HG02642 (cell line): ENCODE measurements at regions not wholly inside any gene's neighbourhood (a gene's known extent, or its start where the extent isn't known, plus 50 kb on each side); places are given as distances from the start of the nearest gene placed in this dataset.
"Not testable (repeated sequence)": the region's sequence is repeated elsewhere in the genome, so short reads cannot be mapped to it uniquely, and the experiment has no call there.

Experiments used
- ATAC-seq: cut with Tn5 transposase; IDR thresholded peaks from one replicate; pipeline ENCODE4 v1.9.1; 2021; ENCODE audit warnings: mild to moderate bottlenecking; ENCODE audit not compliant: unreplicated experiment, poor library complexity

DNA sequence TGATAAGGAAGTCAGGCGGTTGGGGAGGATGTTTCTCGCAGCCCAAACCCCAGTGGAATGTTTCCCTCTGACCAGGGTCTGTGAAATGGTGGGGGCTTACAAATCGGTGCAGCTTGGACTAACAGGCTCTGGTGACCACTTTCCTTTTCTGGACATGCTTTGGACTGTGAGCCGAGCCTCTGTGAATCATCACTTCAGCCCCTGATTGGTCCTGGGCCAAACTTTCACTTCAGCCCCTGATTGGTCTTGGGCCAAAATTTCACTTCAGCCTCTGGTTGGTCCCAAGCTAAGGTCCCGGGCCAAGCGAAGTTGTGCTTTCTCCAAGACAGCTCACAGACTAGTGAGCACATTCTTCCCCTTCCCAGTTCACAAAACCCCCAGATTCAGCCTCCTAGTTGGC is 223.7 kb upstream of the ANKRD20A1 start:
- not testable (repeated sequence) for ATAC-seq

DNA sequence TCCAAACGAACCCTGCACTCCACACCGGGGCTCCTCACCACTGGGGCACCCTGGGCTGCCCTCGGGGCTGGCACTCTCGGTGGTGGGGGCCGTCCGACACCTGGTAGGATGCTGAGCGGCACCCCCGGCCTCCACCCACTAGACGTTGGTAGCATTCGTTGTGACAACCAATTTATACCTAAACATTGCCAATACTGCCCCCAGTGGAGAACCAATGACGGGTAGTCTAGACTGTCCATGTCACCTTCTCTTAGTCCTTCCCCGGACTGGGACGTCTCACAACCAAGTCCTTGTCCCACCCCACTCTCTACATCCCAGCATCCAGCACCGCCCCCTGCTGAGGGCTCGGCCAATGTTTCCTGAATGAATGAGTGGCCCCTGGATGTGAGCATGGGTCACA is 246.8 kb upstream of the ANKRD20A1 start:
- not testable (repeated sequence) for ATAC-seq

DNA sequence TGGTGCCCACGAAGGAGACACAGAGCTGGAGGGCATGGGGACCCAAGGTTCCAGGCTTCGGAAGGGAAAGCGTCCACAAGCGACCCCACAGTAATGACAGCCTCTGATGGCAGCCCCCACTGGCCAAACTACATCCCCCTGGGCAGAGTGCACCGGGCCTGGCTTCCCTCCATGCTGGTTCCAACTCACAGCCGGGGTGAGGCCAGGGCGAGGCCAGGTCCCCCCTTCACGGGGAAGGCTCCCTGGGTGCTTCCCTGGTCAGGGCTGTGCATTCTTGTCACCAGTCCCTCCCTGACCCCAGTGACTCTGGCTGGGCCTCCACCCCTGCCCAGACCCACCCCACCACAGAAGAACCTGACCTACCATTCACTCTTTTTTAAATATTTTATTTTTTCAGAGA is 248.9 kb upstream of the ANKRD20A1 start:
- not testable (repeated sequence) for ATAC-seq

DNA sequence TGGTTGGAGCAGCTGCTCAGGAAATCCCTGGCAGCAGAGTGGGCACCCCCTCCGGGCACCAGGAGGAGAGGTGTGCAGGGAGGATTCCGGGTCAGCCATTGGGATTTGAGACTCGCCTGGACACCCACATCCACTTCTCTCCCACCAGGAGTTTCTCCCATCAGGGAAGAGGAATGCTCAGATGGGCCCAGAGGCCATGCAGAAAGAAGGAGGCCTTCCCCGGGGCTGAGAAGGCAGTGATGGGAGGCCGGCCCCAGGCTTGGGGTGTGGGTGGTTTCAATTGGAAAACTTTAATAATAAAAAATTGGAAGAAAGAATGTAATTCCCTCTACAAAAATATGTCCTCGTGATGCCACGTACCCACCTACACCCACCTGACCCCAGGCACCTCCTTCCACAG is 249.3 kb upstream of the ANKRD20A1 start:
- not testable (repeated sequence) for ATAC-seq

DNA sequence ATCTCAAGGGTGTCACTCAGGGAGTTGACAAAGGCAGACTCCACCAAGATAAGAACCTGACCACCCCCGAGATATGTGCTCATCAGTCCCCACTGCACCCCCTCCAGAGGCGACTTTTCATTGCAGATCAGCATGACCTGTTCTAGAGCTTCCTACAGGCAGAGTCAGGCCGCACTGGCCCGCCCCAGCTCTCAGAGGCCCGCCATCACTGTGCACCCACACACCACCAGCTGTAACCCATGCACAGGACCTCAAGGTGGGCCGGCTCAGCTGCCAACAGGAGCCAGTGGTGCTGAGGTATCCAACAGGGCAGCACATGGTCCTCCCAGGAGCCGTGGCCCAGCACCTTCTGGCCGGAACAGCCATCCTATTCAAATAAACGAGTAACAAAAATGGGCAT is 253.6 kb upstream of the ANKRD20A1 start:
- not testable (repeated sequence) for ATAC-seq

DNA sequence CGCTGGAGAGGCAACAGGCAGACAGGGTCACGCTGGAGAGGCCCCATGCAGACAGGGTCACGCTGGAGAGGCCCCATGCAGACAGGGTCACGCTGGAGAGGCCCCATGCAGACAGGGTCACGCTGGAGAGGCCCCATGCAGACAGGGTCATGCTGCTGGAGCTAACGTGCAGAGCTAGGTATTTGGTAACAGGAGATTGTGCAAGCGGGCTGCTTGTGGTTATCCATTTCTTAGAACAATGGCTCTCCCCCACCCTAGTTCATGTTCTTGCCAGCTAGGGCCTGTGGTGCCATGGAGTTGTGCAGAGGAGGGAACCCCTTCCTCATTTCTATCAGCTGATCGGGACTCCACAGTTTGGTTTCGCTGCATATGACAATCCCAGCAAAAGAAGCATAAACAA is 255.1 kb upstream of the ANKRD20A1 start:
- not testable (repeated sequence) for ATAC-seq

DNA sequence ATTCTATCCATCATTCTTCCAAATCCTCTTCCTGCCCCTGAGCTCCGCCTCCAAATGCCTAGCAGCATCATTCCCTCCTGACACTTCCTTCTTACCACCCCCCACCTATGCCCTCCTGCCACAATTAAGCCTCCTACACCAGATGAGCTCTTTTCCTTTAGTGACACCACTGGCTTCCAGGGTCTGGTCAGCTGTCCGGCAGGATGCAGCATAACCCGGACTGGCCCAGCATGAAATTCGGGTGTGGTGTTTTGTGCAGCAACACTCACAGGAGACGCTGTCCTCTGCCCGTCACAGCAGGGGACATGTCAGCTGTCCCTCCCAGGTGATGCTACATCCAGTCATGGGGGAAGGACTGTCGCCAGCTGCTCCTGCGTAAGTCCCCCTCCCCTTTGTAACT is 266.3 kb upstream of the ANKRD20A1 start:
- ATAC-seq: not testable (repeated sequence)

DNA sequence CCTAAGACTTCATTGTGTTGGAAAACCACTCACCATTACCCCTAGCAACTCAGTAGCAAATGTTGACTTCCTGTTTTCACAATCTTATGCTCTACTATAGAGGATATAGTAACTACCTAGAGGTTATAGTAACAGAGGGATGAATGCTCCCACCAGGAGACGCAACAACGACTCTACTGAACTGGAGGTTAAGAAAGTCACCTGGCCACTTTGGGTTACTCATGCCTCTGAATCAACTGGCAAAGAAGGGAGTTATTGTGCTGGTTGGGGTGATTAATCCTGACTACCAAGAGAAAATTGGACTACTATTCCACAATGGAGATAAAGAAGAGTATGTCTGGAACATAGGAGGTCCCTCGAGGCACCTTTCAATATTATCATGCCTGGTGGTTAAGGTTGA is 302.9 kb upstream of the ANKRD20A1 start:
- ATAC-seq: not testable (repeated sequence)

DNA sequence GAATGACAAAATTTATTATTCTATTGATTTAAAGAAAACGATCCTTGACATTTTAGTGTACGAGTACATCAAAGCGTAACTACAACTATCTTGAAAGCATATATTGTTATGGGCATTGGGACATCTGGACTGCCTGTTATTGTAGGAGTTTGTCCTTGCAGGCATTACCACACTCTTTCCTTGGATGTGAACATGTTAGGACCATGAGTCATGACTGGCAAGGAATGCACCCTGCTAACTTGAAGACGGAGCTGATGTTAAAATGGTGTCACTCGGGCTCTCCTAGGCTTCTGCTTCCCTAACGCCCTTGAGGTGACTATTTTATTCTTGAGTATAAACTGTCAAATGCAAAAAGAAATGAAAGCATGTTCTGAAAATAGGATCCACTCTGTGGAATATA is 308.7 kb upstream of the ANKRD20A1 start:
- ATAC-seq: not testable (repeated sequence)

DNA sequence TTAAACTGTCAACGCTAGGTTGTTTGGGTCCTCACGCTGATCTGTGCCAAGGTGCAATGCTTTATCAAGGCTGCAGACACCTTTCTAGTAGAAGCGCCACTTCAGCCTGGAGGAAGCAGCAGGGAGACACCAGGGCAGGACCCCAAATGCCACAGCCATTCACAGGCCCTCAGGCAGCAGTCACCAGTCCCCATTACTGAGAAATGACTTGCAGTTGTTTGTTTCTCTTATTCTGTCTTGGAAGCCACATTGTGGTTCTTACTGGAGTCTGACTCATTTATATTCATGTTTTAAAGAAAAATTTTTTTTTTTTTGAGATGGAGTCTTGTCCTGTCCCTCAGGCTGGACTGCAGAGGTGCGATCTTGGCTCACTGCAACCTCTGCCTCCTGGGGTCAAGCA is 328.9 kb upstream of the ANKRD20A1 start:
- ATAC-seq: not testable (repeated sequence)

DNA sequence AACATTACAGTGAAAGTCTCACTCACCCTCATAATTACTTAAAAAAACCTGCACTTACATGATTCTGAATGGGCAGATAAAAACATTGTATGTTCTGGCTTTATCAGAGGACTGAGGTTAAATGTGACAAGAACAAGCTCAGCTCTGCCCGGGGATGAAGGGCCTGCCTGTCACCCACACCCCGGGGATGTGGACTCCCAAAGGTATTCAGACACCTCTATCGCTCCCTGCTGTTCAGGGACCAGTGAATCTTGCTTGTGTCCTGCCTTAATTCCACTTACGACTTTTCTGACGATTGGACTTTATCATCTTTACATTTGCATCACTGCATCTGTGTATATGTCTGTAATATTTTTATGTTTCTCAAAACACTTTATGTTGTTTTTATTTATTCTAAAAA is 341.8 kb upstream of the ANKRD20A1 start:
- not testable (repeated sequence) for ATAC-seq

DNA sequence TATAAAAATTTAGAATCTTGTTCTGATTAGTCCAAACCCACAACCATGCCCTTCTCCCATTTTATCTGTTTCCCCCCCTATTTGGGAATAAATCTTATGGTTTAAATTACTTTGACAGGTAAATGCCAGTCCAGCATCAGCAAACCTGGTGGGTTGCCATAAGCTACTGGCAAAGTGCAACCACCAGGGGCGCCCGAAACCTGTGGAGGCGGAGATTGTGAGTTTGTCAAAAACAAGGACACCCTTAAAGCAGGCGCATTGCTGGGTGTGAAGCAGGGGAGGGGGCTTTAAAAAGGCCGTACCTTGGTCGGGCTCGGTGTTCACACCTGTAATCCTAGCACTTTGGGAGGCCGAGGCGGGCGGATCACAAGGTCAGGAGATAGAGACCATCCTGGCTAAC is 344.1 kb upstream of the ANKRD20A1 start:
- ATAC-seq: not testable (repeated sequence)

DNA sequence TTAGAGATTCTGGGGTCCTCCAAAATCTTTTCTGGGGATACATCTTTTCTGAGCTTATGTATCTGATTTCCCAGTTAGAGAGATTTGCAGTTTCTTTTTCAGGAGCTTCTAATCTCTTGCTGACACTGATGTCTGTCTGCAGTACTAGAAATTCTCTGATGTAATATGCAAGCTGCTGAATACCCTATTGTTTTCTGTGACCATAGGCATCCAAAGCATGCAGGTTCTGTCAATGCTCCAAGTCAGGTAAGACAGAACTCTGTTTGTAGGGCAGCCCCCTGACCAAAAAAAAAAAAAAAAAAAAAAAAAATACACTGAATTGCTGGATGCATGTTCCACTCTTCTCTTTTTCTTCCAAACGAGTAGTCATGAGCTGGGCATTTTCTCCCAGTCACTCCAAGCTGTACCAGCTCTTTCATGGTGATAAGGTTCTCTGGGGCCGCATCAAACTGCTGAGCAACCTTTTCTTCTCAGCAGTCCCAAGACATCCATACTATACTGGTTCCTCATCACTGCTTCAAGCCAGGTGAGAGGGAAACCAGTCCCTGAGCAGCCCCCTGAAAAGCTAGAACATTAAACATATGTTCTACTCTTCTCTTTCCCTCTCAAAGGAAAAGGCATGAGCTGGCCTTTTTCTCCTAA is 354.9 kb upstream of the ANKRD20A1 start:
- not testable (repeated sequence) for ATAC-seq

DNA sequence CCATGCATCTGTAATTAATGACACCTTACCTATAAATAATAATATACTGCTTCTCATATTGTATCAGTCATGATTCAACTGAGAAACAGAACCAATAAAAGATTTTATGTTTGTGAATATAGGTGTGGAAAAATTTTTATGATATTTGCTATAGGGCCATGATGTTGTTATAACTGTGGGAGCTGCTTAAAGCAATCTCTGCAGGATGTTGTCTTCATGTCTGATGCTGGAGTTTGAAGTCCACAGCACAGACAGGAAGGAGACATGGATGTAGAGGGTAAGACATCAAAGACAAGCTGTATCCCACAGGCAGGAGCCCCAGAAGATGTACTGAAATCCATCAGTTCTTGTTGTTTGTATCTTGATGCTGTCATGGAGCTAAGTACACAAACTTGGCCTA is 366.7 kb upstream of the ANKRD20A1 start:
- not testable (repeated sequence) for ATAC-seq

DNA sequence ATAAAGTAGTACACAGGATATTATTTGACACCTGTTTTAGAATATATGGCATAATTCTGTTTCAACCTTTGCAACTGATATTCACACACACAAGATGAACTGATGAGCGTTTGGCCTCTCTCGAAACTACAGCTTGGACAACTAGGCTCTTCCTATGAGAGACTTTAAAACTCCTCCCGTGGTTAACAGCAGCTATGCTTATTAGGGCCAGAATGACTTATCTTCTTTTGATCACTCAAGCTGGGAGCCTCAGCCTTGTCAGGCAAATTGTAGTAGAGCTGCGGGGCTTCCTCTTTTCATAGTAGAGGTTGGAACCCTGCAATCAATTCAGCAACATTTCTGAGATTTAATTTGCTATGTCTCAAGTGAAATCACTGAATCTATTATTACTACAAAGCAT is 381.3 kb upstream of the ANKRD20A1 start:
- ATAC-seq: not testable (repeated sequence)

DNA sequence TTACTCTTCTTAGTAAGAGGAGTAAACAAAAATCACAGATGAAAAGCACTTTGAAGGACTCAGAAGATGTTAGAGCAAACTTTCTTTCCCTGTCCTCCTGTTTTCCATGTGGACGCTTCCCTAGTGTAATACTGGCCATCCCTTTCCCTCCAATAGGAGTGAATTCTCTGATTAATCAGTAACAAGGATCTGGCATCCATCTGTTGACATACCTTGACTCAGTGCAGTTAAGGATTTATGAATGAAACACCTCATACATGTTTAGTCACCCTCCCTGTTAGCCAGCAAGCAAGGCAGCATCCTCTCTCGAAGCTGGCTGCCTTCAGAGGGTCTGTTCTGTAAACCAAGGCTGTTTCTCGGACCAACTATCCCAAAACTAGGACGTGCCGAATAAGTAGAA is 388.0 kb upstream of the ANKRD20A1 start:
- not testable (repeated sequence) for ATAC-seq

DNA sequence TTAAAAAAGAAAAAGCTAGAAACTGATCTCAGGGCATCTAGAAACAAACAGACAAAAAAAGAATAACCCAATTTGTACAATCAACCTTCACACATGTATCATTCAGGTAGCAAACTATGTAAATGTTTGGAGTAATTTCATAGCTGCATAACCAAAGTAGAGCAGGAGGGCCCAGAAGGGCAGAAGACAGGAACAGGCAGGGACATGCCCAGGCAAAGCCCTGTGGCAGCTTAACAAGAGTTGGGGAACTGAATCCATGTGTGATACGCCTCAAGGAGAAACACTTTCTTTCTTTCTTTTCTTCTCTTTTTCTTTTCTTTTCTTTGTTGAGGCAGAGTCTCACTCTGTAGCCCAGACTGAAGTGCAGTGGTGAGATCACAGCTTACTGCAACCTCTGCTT is 390.4 kb upstream of the ANKRD20A1 start:
- ATAC-seq: peak; percentile 62

DNA sequence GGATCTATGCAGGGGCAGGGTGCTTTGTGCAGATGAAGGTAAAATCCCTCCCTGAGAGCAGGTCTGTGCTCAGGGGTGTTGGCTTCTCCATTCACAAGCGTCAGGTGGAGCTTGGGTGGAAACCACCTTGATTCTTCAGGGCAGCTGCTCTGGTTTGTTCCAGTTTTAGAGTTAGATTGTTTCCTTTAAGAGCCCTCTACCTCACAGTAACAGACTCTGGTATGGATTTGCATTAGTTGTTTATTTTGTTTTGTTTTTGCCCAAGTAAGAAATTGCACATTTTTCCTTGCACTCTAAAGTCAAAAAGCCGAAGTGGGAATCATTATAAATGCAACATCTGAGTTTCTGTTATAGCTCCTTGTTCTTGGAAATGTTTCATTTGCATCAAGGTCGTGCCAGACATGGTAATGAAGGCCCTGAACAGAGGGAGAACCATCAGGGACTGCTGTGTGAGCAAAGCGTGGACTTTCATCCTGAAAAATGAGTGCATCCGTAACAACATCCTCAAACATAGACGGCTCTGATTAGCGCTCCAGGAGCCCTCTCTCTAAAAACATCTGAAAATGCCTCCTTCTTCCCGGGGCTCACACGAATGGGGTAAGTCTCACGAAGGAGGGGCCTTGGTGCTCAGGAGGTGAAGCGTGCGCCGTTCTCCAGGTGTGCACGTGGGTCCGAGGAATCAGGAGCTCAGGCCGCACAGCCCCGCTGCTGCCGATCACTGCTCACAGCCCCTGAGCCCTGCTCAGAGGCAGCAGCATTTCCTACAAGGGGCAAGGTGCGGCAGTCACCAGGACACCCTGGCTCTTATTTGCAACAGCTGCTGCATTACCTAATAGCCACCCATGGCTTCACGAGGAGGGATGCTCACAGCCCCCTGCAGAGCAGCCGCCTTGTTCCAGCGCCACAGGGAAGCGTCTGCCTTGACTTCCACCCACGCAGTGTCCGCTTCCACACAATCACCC is 396.7 kb upstream of the ANKRD20A1 start:
- not testable (repeated sequence) for ATAC-seq

DNA sequence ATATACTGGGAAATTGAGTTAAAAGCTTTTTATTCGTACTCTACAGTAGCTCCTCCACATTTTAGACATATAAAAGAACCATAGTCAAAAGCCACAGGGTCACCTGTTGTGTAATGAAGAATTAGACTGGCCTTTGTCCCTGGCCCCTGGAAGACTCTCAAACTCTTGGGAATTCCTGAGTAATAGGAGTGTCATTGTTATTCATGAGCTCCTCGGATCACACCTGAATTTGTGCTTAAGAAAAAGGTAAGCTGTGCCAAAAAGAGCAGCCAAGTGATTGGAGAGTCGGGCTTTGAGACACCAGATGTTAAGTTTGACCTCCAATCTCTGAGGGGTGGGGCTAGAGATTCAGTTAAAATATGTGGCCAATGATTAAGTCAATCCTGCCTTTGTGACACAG is 405.8 kb upstream of the ANKRD20A1 start:
- not testable (repeated sequence) for ATAC-seq

DNA sequence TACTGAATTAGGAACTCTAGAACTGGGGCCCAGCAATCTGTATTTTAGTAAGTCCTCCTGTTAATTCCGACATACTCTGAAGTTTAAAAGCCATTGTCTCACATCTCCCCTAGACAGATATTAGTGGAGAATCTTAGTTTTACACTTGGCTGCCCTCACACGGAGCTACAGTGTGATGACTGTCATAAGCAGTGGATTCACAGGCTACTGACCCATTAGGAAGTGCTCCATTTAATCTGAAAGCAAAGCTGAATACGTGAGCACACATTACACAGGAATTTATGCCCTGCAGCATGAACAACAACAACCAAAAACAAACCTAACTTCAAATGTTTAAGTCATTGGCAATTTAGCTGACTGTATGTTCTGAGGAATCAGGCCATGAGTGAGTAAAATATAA is 416.4 kb upstream of the ANKRD20A1 start:
- not testable (repeated sequence) for ATAC-seq

DNA sequence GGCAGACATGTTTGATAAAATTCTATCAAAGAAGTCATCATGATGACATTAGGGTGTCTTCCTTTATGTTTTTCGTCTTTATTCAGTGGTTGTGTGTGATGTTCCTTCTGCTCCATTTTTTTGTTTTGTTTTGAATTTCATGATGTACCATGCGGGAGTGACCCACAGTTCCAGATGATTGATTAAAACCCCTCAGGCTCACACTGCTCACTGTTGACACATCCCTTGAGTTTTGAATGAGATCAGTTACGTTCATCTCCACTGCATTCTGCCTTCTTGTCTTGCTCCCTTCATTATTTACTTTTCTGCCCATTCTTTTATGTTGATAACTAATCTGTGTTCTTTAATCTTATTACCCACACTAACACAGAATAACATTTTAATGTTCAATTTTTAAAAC is 421.7 kb upstream of the ANKRD20A1 start:
- ATAC-seq: not testable (repeated sequence)
